Stimulated activated CD4-positive, alpha-beta T cell treated with anti-CD3 and anti-CD28 coated beads, Interleukin-15, amount 100 ng/mL, for 48 hours (primary cell): ENCODE measurements at regions not wholly inside any gene's neighbourhood (a gene's known extent, or its start where the extent isn't known, plus 50 kb on each side); places are given as distances from the start of the nearest gene placed in this dataset.

Source experiments
- DNase-seq, 2 donors: peaks; one replicate each; pipeline ENCODE4 v3.0.0-alpha.2; 2020; ENCODE audit warnings: low read depth in 2 of 2

GRCh38 chr11:45089676-45090499, 56.6 kb upstream of the PRDM11 start:
- DNase-seq = no peak

DNA sequence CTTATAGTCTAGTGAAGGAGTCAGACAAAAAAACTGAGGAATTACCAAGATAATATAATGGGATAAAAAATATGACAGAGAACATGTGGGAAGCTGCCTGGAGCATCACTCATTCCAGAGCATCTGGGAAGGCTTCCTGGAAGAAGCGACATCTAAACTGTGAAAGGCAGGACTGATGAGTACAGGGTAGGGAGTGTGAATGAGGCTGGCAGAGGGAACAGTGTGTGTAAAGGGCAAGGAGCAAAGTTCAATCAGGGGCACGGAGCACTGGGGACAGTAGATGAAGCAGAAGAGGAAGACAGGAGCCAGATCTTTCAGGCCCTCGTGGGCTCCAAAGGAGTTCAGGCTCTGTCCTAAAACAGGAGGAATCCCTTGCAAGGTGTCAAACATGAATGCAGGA, 55.8 kb upstream of the PRDM11 start:
- no peak for DNase-seq

GRCh38 chr11:45091563-45092403, 54.7 kb upstream of the PRDM11 start:
- DNase-seq = no peak

- DNase-seq = no peak
Observed at GRCh38 chr11:45092404-45092785, 54.0 kb upstream of the PRDM11 start.

DNA sequence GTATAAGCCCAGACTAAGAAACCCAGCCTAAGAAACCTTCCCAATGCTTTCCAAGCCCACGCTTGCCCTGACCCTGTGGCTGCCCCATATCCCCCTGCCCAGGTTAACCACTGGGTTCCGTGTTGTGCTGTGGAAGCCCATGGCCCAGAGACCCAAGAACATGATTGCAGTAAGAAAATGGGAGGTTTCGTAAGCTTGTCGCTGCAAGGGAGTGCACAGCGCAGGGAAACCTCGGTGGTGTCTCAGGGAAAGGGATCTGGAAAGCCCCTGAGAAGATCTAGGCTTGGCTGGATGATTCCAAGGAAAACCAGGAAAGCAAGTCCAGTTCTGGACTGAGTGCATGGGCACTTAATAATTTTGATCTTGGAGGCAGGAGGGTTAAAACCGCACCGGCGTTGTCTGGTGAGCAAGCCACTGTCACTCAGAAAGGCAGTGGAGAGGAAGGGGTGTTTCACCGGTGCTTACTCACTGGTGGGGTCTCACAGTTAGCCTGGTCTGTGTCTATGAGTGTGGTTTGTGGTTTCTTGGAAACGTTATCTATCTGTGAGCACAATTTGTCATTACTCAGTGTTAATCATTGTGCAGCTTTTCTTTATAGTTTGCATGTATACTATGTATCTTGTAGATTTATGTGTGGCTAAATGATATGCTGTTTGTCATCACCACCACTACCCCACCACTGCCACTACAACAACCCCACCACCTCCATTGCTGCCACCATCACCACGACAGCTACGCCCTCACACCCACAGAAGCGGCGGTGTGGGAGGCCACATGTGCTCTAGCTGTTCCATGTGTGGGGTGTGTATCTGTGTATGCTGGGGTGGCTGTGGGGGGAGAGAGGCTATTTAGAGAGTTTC, 53.3 kb upstream of the PRDM11 start:
- DNase-seq = no peak

DNA sequence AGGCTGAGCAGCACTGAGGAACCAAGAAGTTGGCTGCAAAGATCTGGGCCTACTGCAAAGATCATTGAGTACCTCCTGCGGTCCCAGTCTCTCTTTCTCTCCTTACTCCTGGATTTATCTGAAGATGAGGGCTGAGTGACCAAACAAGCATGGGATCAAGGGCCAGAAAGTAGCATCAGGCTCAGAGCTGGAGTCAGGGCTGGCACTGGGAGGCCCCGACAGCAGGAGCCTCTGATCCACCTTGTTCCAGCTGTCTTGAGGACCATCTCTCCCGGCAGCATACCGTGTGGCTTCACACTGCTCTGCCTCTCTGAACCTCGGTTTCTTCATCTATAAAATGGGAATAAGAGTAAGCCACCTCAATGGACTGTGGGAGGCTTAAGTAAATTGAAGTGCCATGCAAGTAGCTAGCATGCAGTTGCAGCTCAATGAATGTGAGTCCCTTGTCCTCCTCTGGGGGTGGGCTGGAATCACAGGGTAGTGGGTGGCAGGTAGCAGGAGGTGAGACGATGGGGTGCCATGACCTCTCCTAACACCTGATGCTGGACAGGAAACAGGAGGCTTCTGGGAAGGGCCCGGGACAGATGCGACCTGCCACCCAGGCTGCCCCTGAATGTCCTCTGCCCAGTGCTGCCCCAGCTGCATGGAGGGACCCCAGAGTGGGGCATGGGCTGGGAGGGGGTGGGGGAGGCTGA, 52.5 kb upstream of the PRDM11 start:
- no peak for DNase-seq

GRCh38 chr11:45094958-45095690, 51.3 kb upstream of the PRDM11 start:
- no peak for DNase-seq

GRCh38 chr11:45095691-45096010, 50.8 kb upstream of the PRDM11 start:
- no peak for DNase-seq

GRCh38 chr11:45096636-45097035, 49.8 kb upstream of the PRDM11 start:
- no peak for DNase-seq
